GM23248 (cell line): ENCODE measurements at regions not wholly inside any gene's neighbourhood (a gene's known extent, or its start where the extent isn't known, plus 50 kb on each side); places are given as distances from the start of the nearest gene placed in this dataset.
A peak's percentile ranks its signal among the peaks of the same experiment; 100 is the strongest.

Source experiments
- DNase-seq: peaks from one replicate; pipeline ENCODE4 v3.0.0-alpha.2; 2015
- H2AFZ ChIP-seq: fragments of 200-600 bp; sonication (generic); 2 replicates; pipeline ENCODE4 v1.6.1; 2016; ENCODE audit warnings: antibody characterized with exemption
- H3F3A ChIP-seq: fragments of 200-600 bp; sonication (generic); 2 replicates; pipeline ENCODE4 v1.6.1; 2016; ENCODE audit warnings: mild to moderate bottlenecking, antibody characterized with exemption, mixed run types; ENCODE audit not compliant: insufficient read depth
- H3K27ac ChIP-seq: fragments of 200-600 bp; sonication (generic); 2 replicates; pipeline ENCODE4 v1.5.1; 2016; ENCODE audit warnings: mild to moderate bottlenecking
- H3K27me3 ChIP-seq: fragments of 200-600 bp; sonication (generic); replicated peaks from 2 replicates; pipeline ENCODE4 v1.6.1; 2016; ENCODE audit warnings: mild to moderate bottlenecking; ENCODE audit not compliant: insufficient read depth
- H3K36me3 ChIP-seq: fragments of 200-600 bp; sonication (generic); 2 replicates; pipeline ENCODE4 v1.6.1; 2016; ENCODE audit warnings: low read depth, mild to moderate bottlenecking
- H3K4me1 ChIP-seq: fragments of 200-600 bp; sonication (generic); 2 replicates; pipeline ENCODE4 v1.6.1; 2016; ENCODE audit warnings: mild to moderate bottlenecking; ENCODE audit not compliant: insufficient read depth
- H3K4me2 ChIP-seq: fragments of 200-600 bp; sonication (generic); one replicate; pipeline ENCODE4 v1.6.1; 2016; ENCODE audit warnings: mild to moderate bottlenecking; ENCODE audit not compliant: unreplicated experiment
- H3K4me3 ChIP-seq: fragments of 200-600 bp; sonication (generic); 2 replicates; pipeline ENCODE4 v1.5.1; 2016; ENCODE audit warnings: mild to moderate bottlenecking
- H3K79me2 ChIP-seq: fragments of 200-600 bp; sonication (generic); 2 replicates; pipeline ENCODE4 v1.6.1; 2016; ENCODE audit warnings: mild to moderate bottlenecking; ENCODE audit not compliant: insufficient read depth
- H3K9ac ChIP-seq: fragments of 200-600 bp; sonication (generic); 2 replicates; pipeline ENCODE4 v1.6.1; 2016; ENCODE audit warnings: mild to moderate bottlenecking
- H3K9me2 ChIP-seq: fragments of 200-600 bp; sonication (generic); 2 replicates; pipeline ENCODE4 v1.6.1; 2016; ENCODE audit warnings: mixed run types, mild to moderate bottlenecking, moderate library complexity; ENCODE audit not compliant: insufficient read depth
- H3K9me3 ChIP-seq: fragments of 200-600 bp; sonication (generic); one replicate; pipeline ENCODE4 v1.6.1; 2017; ENCODE audit warnings: low read depth
- H4K20me1 ChIP-seq: fragments of 200-600 bp; sonication (generic); 2 replicates; pipeline ENCODE4 v1.6.0; 2016; ENCODE audit not compliant: insufficient read depth
- EZH2 ChIP-seq: fragments of 200-600 bp; sonication (generic); IDR thresholded peaks from 2 replicates; pipeline ENCODE4 v1.6.1; 2018; ENCODE audit warnings: antibody characterized with exemption, mild to moderate bottlenecking; ENCODE audit not compliant: insufficient read depth, poor library complexity, severe bottlenecking
- EZH2phosphoT487 ChIP-seq: fragments of 200-600 bp; sonication (generic); IDR thresholded peaks from 2 replicates; pipeline ENCODE4 v1.6.1; 2018; ENCODE audit warnings: antibody characterized with exemption, moderate library complexity, mild to moderate bottlenecking, low read depth; ENCODE audit not compliant: insufficient read depth
- WGBS, 2 experiments: methylation state at CpG; one replicate each; pipeline ENCODE4 v1.1.6; 2015 to 2017; ENCODE audit warnings: low lambda C conversion rate in 2 of 2, low coverage in 1 of 2; ENCODE audit errors: missing lambda C conversion rate in 2 of 2; 5-methylcytosine and 5-hydroxymethylcytosine counted together
- in situ Hi-C: fragments of 300-500 bp; cut with MboI; formaldehyde crosslinking; loops from 2 replicates; pipeline ENCODE4 v1.15.0; 2020

- H3K4me2 ChIP-seq, result no peak overlapping the region
- no peak overlapping the region for H3K27ac ChIP-seq
Observed at GRCh38 chr11:130765951-130766649, 150.2 kb downstream of the SNX19 start.

GRCh38 chr11:130766650-130767565 is 149.4 kb downstream of the SNX19 start:
- peaks cover 38% of the 10 kb centered on the region for H3K4me1 ChIP-seq
- H3K79me2 ChIP-seq, result no peaks in the 10 kb centered on the region
- in situ Hi-C loops, result no loop called here
- no peak overlapping the region for H3K27ac ChIP-seq
- DNase-seq, result no peak
- H3F3A ChIP-seq, result peaks cover 11% of the 10 kb centered on the region
- no peaks in the 10 kb centered on the region for H3K9me2 ChIP-seq
- 63 to 64% methylated on average over 3 of the region's 3 CpGs for WGBS, 2 experiments
- no peak overlapping the region for H3K4me2 ChIP-seq
- H3K9me3 ChIP-seq, result no peaks in the 10 kb centered on the region
- no peak for TF ChIP-seq EZH2phosphoT487
- TF ChIP-seq EZH2, result no peak
- H3K36me3 ChIP-seq, result no peaks in the 10 kb centered on the region
- H2AFZ ChIP-seq, result no peak overlapping the region
- H4K20me1 ChIP-seq, result no peaks in the 10 kb centered on the region
- H3K27me3 ChIP-seq, result no peaks in the 10 kb centered on the region
- no peak overlapping the region for H3K4me3 ChIP-seq
- no peak overlapping the region for H3K9ac ChIP-seq

More at GRCh38 chr11:130765951-130766649, 150.2 kb downstream of the SNX19 start:
- Histone ChIP-seq H2AFZ (no peak overlapping the region), H3K9ac (no peak overlapping the region), H3K9me3 (no peaks in the 10 kb centered on the region), H4K20me1 (no peaks in the 10 kb centered on the region), H3K36me3 (no peaks in the 10 kb centered on the region), H3K4me3 (no peak overlapping the region), H3K9me2 (no peaks in the 10 kb centered on the region), H3K4me1 (peaks cover 30% of the 10 kb centered on the region), H3K27me3 (peaks cover 3% of the 10 kb centered on the region; the same call in 1 of the 2 replicates), H3K79me2 (no peaks in the 10 kb centered on the region), H3F3A (peaks cover 2% of the 10 kb centered on the region)
- peak; percentile 43 for DNase-seq
- no peak for TF ChIP-seq EZH2
- no peak for TF ChIP-seq EZH2phosphoT487
- in situ Hi-C loops, result no loop called here
- WGBS, 2 experiments, result 29% methylated on average over 5 of the region's 5 CpGs

- no peaks in the 10 kb centered on the region for H3K36me3 ChIP-seq
- H3K4me1 ChIP-seq, result peaks cover 49% of the 10 kb centered on the region
- H3F3A ChIP-seq, result peaks cover 28% of the 10 kb centered on the region
- 92% methylated on average over 8 of the region's 8 CpGs for WGBS, 2 experiments
- no peaks in the 10 kb centered on the region for H4K20me1 ChIP-seq
- H3K27me3 ChIP-seq, result no peaks in the 10 kb centered on the region
- no peak overlapping the region for H3K4me2 ChIP-seq
- no peaks in the 10 kb centered on the region for H3K79me2 ChIP-seq
- DNase-seq, result peak; percentile 49
- H3K9me3 ChIP-seq, result no peaks in the 10 kb centered on the region
- H3K4me3 ChIP-seq, result no peak overlapping the region
- TF ChIP-seq EZH2 (no peak), EZH2phosphoT487 (no peak)
- H3K9ac ChIP-seq, result no peak overlapping the region
- H3K27ac ChIP-seq, result no peak overlapping the region
- H3K9me2 ChIP-seq, result no peaks in the 10 kb centered on the region
- no peak overlapping the region for H2AFZ ChIP-seq
- in situ Hi-C loops, result no loop called here
Observed at GRCh38 chr11:130769782-130770535, 146.3 kb downstream of the SNX19 start.

GRCh38 chr11:130771708-130772107 is 144.6 kb downstream of the SNX19 start:
- Histone ChIP-seq H3K27me3 (no peaks in the 10 kb centered on the region), H2AFZ (no peak overlapping the region), H3K4me2 (peak overlapping the region; percentile 56), H3K4me1 (peaks cover 48% of the 10 kb centered on the region), H3K9me2 (no peaks in the 10 kb centered on the region), H3K9ac (peak overlapping the region; percentile 39), H4K20me1 (no peaks in the 10 kb centered on the region), H3K36me3 (no peaks in the 10 kb centered on the region), H3K4me3 (peak overlapping the region; percentile 2; the same call in 1 of the 2 replicates), H3K9me3 (no peaks in the 10 kb centered on the region), H3K27ac (peak overlapping the region; percentile 72), H3F3A (peaks cover 28% of the 10 kb centered on the region), H3K79me2 (no peaks in the 10 kb centered on the region)
- TF ChIP-seq EZH2 (no peak), EZH2phosphoT487 (no peak)
- 11 to 19% methylated on average over 7 of the region's 7 CpGs for WGBS, 2 experiments
- in situ Hi-C loops, result no loop called here
- peak; percentile 87 for DNase-seq
